HPDE6-E6E7 (cell line): ENCODE measurements at regions not wholly inside any gene's neighbourhood (a gene's known extent, or its start where the extent isn't known, plus 50 kb on each side); places are given as distances from the start of the nearest gene placed in this dataset.

Source experiments
- DNase-seq: peaks from one replicate; pipeline ENCODE4 v3.0.0; 2011; ENCODE audit warnings: missing footprints; ENCODE audit errors: extremely low spot score

- no peak for DNase-seq
These were observed 335.4 kb upstream of the PFKP start for GRCh38 chr10:2731940-2732339.

GRCh38 chr10:2729197-2729596 lies 338.2 kb upstream of the PFKP start:
- no peak for DNase-seq

GRCh38 chr10:2728087-2728486 lies 339.3 kb upstream of the PFKP start:
- DNase-seq, result no peak

- DNase-seq, result no peak
These were observed 350.8 kb upstream of the PFKP start for GRCh38 chr10:2716596-2716995.

GRCh38 chr10:2714597-2714996 lies 352.8 kb upstream of the PFKP start:
- no peak for DNase-seq

- no peak for DNase-seq
These were observed 363.4 kb upstream of the PFKP start for GRCh38 chr10:2703953-2704352.

GRCh38 chr10:2701802-2702201 lies 365.5 kb upstream of the PFKP start:
- DNase-seq, result no peak

GRCh38 chr10:2700626-2701305 lies 366.6 kb upstream of the PFKP start:
- no peak for DNase-seq

GRCh38 chr10:2688958-2689357 lies 378.4 kb upstream of the PFKP start:
- DNase-seq, result no peak

GRCh38 chr10:2686691-2687090 lies 380.7 kb upstream of the PFKP start:
- no peak for DNase-seq

GRCh38 chr10:2682491-2682890 lies 384.9 kb upstream of the PFKP start:
- no peak for DNase-seq

GRCh38 chr10:2681891-2682290 lies 385.5 kb upstream of the PFKP start:
- DNase-seq, result no peak

- DNase-seq, result no peak
These were observed 386.5 kb upstream of the PFKP start for GRCh38 chr10:2680821-2681220.

- no peak for DNase-seq
These were observed 387.7 kb upstream of the PFKP start for GRCh38 chr10:2679646-2680045.

- no peak for DNase-seq
These were observed 390.9 kb upstream of the PFKP start for GRCh38 chr10:2676455-2676854.

GRCh38 chr10:2674451-2674850 lies 392.9 kb upstream of the PFKP start:
- no peak for DNase-seq

GRCh38 chr10:2670864-2671263 lies 396.5 kb upstream of the PFKP start:
- no peak for DNase-seq

GRCh38 chr10:2665772-2666171 lies 401.6 kb upstream of the PFKP start:
- DNase-seq, result no peak

GRCh38 chr10:2660276-2660675 lies 407.1 kb upstream of the PFKP start:
- DNase-seq, result no peak

- DNase-seq, result no peak
These were observed 407.6 kb upstream of the PFKP start for GRCh38 chr10:2659660-2660209.

- DNase-seq, result no peak
These were observed 408.6 kb upstream of the PFKP start for GRCh38 chr10:2658780-2659179.

- DNase-seq, result no peak
These were observed 417.0 kb upstream of the PFKP start for GRCh38 chr10:2650328-2650727.

GRCh38 chr10:2641028-2641427 lies 426.3 kb upstream of the PFKP start:
- DNase-seq, result no peak

GRCh38 chr10:2633630-2634029 lies 433.7 kb upstream of the PFKP start:
- no peak for DNase-seq
